HUES48 (cell line): ENCODE measurements at regions not wholly inside any gene's neighbourhood (a gene's known extent, or its start where the extent isn't known, plus 50 kb on each side); places are given as distances from the start of the nearest gene placed in this dataset.

Source experiments
- H3K27ac ChIP-seq: one replicate; pipeline ENCODE4 v1.7.0; 2013; ENCODE audit warnings: low read depth, low read length, inconsistent platforms
- H3K27me3 ChIP-seq: 2 replicates; pipeline ENCODE4 v1.6.1; 2013; ENCODE audit warnings: mild to moderate bottlenecking, low read length; ENCODE audit not compliant: control insufficient read depth, insufficient read depth
- H3K36me3 ChIP-seq: 2 replicates; pipeline ENCODE4 v1.6.1; 2013; ENCODE audit warnings: low read length; ENCODE audit not compliant: control insufficient read depth, insufficient read depth
- H3K4me1 ChIP-seq: 2 replicates; pipeline ENCODE4 v1.6.1; 2013; ENCODE audit warnings: mild to moderate bottlenecking, low read length; ENCODE audit not compliant: control insufficient read depth, insufficient read depth
- H3K4me3 ChIP-seq: 2 replicates; pipeline ENCODE4 v1.5.1; 2013; ENCODE audit warnings: mild to moderate bottlenecking, low read depth, low read length
- H3K9ac ChIP-seq: 2 replicates; pipeline ENCODE4 v1.6.1; 2013; ENCODE audit warnings: mild to moderate bottlenecking, low read depth, low read length, moderate library complexity
- H3K9me3 ChIP-seq: 2 replicates; pipeline ENCODE4 v1.6.1; 2013; ENCODE audit warnings: low read length; ENCODE audit not compliant: control insufficient read depth, insufficient read depth

DNA sequence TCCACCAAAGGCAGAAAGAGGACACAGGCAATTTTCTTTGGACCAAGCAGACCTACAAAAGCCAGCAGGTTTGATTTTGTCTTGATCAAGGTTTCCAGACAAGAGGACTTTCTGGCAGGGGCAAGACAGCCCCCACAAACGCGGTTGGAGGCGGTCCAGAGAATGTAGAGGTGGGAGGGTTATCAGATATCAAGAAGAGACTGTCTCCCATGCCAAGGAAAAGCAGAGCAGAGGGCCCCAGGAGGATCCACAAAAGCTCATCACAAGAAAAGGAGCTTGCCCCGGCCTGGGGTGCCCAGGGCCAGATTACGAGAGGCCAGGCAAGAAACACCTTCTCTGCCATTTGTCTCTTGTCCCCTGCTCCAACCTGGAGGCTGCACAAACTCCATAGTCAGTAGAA is 538.9 kb downstream of the BNC2 start:
- Histone ChIP-seq H3K36me3 (no peaks in the 10 kb centered on the region), H3K9ac (no peak overlapping the region), H3K27ac (no peak overlapping the region), H3K4me1 (no peaks in the 10 kb centered on the region), H3K27me3 (no peaks in the 10 kb centered on the region), H3K4me3 (no peak overlapping the region), H3K9me3 (no peaks in the 10 kb centered on the region)

DNA sequence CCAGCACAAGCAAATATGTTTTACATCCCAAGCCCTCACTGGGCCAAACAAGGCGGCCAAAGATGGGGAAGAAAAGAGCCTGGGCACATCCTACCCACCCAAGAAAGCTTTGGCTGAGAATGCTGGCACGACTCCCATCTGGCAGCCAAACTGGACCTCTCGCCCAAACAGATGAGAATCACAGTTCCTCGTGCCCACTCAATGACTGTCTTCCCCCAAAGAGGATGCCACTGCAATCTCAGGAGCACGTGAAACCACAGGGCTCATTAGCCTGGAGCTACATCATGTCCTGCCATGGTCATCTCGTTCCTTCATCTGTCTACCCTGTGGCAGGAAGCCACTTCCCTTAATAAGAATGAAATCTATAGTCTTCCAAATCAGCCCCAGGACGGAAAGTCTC is 536.8 kb downstream of the BNC2 start:
- Histone ChIP-seq H3K36me3 (no peaks in the 10 kb centered on the region), H3K4me1 (no peaks in the 10 kb centered on the region), H3K27me3 (no peaks in the 10 kb centered on the region)

DNA sequence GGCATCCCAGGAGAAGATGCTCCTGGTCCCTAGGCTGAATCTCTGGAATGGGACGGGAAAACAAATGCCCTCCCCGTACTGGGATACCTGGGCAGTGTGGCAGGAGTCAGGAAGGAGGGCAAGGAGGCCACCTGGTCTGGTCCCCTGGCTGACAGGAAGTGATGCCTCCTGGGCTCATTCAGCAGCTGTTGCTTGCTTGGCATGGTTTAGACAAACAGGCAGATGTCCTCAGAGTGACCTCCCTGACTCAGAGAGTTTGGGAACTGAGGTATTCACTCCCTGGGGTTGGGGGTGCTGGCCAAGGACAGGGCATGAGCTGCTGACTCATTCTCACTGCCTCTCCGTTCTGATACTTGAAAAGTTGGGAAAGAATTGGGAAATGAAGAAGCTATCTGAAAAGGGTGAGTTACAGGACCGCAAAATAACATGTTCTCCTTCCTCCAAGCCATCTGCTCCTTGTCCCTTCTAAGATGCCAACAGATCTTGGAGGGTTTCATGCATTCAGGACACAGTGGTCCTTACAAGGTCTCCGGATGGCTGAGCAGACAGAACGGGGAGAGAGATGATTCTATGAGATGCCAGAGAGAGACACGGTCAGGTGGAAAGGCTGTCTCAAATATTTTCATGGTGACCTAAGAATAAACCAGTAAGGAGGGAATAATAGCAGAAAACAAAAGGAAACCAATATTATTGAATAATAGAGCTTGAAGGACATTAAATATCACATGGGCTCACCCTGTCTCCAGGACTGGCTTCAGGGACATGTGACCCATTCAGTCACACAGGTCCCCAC is 534.5 kb downstream of the BNC2 start:
- Histone ChIP-seq H3K27ac (no peak overlapping the region), H3K27me3 (no peaks in the 10 kb centered on the region), H3K9ac (no peak overlapping the region), H3K4me3 (no peak overlapping the region), H3K36me3 (no peaks in the 10 kb centered on the region), H3K9me3 (no peaks in the 10 kb centered on the region), H3K4me1 (no peaks in the 10 kb centered on the region)

More for the DNA sequence above, 536.8 kb downstream of the BNC2 start:
- Histone ChIP-seq H3K9ac (no peak overlapping the region), H3K4me3 (no peak overlapping the region), H3K27ac (no peak overlapping the region), H3K9me3 (no peaks in the 10 kb centered on the region)

DNA sequence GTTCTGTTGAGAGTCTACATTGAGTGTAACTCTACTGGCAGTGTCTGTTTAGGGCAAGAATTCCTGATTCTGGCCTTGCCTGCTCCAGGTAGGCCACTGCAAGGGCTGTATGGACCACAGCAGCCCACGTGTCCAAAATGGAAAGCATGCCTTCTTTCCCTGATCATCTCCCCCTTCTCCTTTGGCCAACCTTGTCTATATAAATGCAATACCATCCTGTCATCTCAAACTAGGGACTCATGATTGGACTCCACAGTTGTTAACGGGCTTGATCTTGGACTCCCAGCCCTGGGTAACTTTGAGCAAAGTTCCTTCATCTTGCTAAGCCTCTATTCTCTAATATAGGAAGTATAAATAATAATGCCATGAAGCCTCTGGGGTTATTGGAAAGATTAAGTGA is 533.6 kb downstream of the BNC2 start:
- Histone ChIP-seq H3K9me3 (no peaks in the 10 kb centered on the region), H3K4me3 (no peak overlapping the region), H3K9ac (no peak overlapping the region), H3K36me3 (no peaks in the 10 kb centered on the region), H3K27ac (no peak overlapping the region), H3K4me1 (no peaks in the 10 kb centered on the region), H3K27me3 (no peaks in the 10 kb centered on the region)

DNA sequence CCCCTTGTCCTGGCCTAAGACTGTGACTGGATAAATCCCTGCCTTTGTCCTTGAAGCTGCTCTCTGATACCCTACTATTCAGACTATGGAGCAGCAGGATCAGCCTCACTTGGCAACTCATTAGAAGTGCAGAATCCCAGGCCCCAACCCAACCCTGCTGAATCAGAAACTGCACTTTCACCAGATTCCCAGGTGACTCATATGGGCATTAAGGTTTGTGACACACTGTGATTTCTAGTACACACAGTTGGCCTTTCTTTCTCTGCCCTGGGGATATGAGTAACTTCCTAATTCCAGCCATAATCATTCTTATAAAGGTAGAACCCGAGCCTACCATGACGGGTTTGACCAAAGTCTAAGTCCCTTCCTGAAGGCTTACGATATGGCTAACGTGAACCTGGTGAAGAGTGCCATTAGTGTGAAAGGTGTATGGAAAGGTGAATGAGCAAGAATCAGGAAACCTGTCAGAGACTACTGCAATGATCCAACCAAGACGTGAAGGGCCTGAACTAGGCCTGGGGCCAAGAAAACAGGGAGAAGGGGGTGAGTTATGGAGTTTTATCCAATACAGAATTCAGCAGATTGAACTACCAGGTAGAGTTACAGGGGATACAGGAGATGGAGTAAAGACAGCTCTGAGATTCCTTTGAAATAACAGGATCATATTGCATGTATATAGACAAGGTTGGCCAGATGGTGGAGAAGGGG is 533.0 kb downstream of the BNC2 start:
- Histone ChIP-seq H3K27ac (no peak overlapping the region), H3K4me1 (no peaks in the 10 kb centered on the region), H3K36me3 (no peaks in the 10 kb centered on the region), H3K9me3 (no peaks in the 10 kb centered on the region), H3K9ac (no peak overlapping the region), H3K4me3 (no peak overlapping the region), H3K27me3 (no peaks in the 10 kb centered on the region)

DNA sequence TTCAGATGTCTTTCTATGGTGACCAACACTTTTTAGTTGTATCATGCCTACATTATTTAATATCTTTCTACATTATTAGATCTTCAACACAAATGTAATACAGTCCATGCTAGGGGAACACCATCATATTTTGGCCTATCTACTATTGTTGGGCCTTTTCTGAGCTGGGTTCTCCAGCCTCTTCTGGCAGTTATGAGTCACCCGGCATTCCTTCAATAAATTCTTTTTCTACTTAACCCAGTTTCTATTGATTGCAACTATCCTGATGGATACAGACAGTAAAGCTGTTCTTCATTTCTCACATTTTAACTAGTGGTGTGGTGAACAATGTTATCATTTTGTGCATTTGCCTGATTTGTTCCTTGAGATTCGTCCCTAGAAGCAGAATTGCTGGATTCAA is 529.3 kb downstream of the BNC2 start:
- H3K27me3 ChIP-seq: no peaks in the 10 kb centered on the region
- no peak overlapping the region for H3K27ac ChIP-seq
- H3K9ac ChIP-seq: no peak overlapping the region
- H3K4me3 ChIP-seq: no peak overlapping the region
- no peaks in the 10 kb centered on the region for H3K4me1 ChIP-seq
- H3K9me3 ChIP-seq: no peaks in the 10 kb centered on the region
- no peaks in the 10 kb centered on the region for H3K36me3 ChIP-seq

DNA sequence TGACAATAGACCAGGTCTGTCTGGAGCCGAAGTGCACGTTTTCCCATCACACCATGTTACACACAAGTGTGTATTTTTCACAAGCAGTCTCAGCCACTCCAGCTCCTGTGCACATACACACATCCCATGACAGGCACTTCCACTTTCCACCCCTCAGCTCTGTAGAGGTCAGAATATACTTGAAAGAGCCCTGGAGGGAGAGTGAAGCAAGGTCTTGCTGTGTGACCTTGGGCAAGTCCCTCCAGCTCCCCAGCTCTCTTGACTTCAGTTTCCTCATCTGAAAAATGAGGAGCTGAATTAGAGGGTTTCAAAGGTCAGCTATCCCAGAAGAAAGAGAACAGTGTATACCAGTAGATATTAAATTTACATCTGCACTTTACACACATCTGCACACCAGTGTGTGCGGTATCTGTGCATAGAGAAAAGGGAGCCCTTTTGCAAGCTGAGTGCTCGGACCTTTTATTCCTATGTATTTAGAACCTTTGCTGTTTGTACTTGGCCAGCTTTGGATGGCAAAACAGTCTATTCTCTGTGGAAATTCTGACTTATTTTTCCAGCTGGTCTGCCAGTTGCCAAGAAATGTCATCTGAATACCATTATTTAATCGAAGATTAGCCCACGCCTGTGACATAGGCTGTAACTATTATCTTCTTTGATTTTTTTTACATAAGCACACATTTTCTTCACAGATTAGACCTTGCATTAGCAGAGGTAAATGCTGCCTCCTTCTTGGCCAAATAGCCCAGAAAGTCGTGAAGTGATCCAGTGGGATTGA is 528.0 kb downstream of the BNC2 start:
- Histone ChIP-seq H3K4me1 (no peaks in the 10 kb centered on the region), H3K9me3 (no peaks in the 10 kb centered on the region), H3K36me3 (no peaks in the 10 kb centered on the region), H3K4me3 (no peak overlapping the region), H3K27me3 (no peaks in the 10 kb centered on the region), H3K9ac (no peak overlapping the region), H3K27ac (no peak overlapping the region)

DNA sequence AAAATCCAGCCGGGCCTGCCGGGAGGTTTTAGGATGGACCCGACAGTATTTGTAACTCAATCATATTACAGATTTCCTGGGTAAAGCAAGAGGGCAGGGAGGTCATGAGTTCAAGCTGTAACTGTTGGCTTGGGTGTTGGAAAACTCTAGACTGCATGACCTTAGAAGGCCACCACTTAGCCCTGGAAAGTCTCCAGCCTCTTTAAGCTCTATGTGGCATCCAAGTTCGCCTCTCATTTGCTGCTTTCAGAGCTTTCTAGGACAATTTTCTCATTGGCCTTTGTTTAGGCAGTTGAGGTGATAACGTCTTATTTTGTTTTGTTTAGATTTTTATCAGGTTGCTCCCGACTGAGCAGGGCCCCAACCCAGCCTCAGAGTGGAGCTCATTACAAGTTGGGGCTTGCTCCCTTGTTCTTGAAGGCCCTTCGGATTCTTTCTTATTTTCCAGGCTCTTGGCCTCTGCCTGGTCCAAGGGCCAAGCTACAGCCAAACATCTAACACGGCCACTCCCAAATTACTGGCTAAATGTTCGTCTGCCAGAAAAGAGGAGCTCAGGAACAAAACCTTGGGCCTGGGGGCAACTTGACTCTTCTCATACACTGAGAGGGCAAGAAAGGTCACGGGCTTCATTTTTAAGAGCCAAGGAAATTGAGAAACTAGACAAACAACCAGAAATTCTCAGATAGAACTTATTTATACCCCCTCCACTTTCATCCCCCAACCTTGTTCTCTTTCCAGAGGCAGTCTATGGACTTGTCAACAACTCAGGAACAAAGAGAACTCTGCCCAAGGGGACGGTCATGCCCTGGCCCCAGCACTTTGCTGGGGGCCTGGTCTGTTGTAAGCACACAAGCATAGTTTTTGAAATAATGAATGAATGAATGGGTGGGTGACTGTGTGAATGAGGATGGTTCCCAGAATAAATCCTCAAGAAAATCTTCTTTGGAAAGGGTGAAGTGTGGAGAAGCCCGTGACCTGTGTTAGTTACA is 526.9 kb downstream of the BNC2 start:
- Histone ChIP-seq H3K27ac (no peak overlapping the region), H3K27me3 (no peaks in the 10 kb centered on the region), H3K9ac (no peak overlapping the region), H3K4me1 (no peaks in the 10 kb centered on the region), H3K4me3 (no peak overlapping the region), H3K9me3 (no peaks in the 10 kb centered on the region), H3K36me3 (no peaks in the 10 kb centered on the region)

DNA sequence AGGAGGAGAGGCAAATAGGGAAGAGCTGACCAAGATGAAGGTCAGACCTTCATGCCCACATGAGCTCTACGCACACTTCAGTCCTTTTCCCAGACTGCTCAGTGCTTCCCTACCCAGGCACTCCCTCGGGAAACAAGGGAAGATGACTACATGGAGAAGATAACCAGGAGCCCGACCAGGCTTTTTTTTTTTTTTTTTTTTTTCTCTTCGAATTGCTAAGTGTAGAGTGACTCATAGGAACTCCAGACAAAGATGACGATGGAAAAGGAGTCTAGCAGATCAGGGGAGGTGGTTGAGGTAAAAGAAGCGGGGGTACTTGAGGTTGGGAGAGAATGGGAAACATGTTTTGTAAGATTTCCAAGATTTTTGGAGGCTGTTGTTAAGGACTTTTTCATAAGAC is 526.1 kb downstream of the BNC2 start:
- Histone ChIP-seq H3K4me3 (no peak overlapping the region), H3K4me1 (no peaks in the 10 kb centered on the region), H3K9me3 (no peaks in the 10 kb centered on the region), H3K27ac (no peak overlapping the region), H3K9ac (no peak overlapping the region), H3K27me3 (no peaks in the 10 kb centered on the region), H3K36me3 (no peaks in the 10 kb centered on the region)

DNA sequence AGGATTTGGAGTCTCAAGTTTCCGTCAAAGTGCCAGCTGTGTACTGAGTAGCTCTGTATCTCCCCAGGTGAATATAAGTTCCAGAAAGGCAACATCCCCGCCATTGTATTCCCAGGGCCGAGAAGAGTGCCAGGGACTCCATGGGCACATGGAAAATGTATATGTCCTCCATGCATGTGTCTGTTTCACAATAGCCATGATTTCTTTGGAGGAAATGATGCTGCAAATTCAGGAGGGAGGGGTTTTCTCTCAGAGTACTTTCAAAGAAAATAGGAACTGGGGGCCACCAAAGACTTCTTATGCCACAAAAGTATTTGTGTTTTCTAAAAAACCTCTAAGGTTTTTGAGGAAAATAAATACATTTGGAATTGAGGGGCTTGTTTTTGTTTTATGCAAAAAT is 524.6 kb downstream of the BNC2 start:
- no peak overlapping the region for H3K4me3 ChIP-seq
- no peak overlapping the region for H3K9ac ChIP-seq
- no peaks in the 10 kb centered on the region for H3K9me3 ChIP-seq
- H3K27ac ChIP-seq: no peak overlapping the region
- H3K27me3 ChIP-seq: no peaks in the 10 kb centered on the region
- H3K4me1 ChIP-seq: no peaks in the 10 kb centered on the region
- H3K36me3 ChIP-seq: no peaks in the 10 kb centered on the region
